ENCODE measurements at regions not wholly inside any gene's neighbourhood (a gene's known extent, or its start where the extent isn't known, plus 50 kb on each side); places are given as distances from the start of the nearest gene placed in this dataset.

GRCh38 chr4:60194214-60194613 lies 1005.9 kb upstream of the ADGRL3 start:
- H3K4me3 ChIP-seq = no peak overlapping the region
- H3K4me1 ChIP-seq (replicated peaks) = no peaks in the 10 kb centered on the region
- H3K27ac ChIP-seq = no peak overlapping the region
- DNase-seq (ENCODE audit: low read depth in 1 of 2, low spot score in 2 of 2) = no peak
- H3K27me3 ChIP-seq (replicated peaks) = no peaks in the 10 kb centered on the region
- no peaks in the 10 kb centered on the region for H3K36me3 ChIP-seq
- no peaks in the 10 kb centered on the region; the same call in 1 of the 2 replicates for H3K9me3 ChIP-seq (replicated peaks)

- Histone ChIP-seq H3K36me3 (no peaks in the 10 kb centered on the region), H3K4me1 (replicated peaks) (no peaks in the 10 kb centered on the region), H3K27ac (no peak overlapping the region), H3K27me3 (replicated peaks) (no peaks in the 10 kb centered on the region), H3K4me3 (no peak overlapping the region), H3K9me3 (replicated peaks) (no peaks in the 10 kb centered on the region; the same call in 1 of the 2 replicates)
- DNase-seq (ENCODE audit: low read depth in 1 of 2, low spot score in 2 of 2) = no peak
These were observed 1004.9 kb upstream of the ADGRL3 start for GRCh38 chr4:60195256-60195655.

- DNase-seq (ENCODE audit: low read depth in 1 of 2, low spot score in 2 of 2) = peak; percentile 35 to 46
- no peaks in the 10 kb centered on the region; the same call in 1 of the 2 replicates for H3K9me3 ChIP-seq (replicated peaks)
- no peaks in the 10 kb centered on the region for H3K27me3 ChIP-seq (replicated peaks)
- H3K4me1 ChIP-seq (replicated peaks) = no peaks in the 10 kb centered on the region
- no peak overlapping the region for H3K27ac ChIP-seq
- no peaks in the 10 kb centered on the region for H3K36me3 ChIP-seq
- no peak overlapping the region for H3K4me3 ChIP-seq
These were observed 999.0 kb upstream of the ADGRL3 start for GRCh38 chr4:60201052-60201673.

- Histone ChIP-seq H3K27ac (no peak overlapping the region), H3K9me3 (replicated peaks) (no peaks in the 10 kb centered on the region), H3K4me3 (no peak overlapping the region), H3K27me3 (replicated peaks) (no peaks in the 10 kb centered on the region), H3K36me3 (no peaks in the 10 kb centered on the region), H3K4me1 (replicated peaks) (no peaks in the 10 kb centered on the region)
- no peak for DNase-seq (ENCODE audit: low read depth in 1 of 2, low spot score in 2 of 2)
These were observed 990.5 kb upstream of the ADGRL3 start for GRCh38 chr4:60209588-60209987.

- no peaks in the 10 kb centered on the region for H3K27me3 ChIP-seq (replicated peaks)
- H3K4me3 ChIP-seq = no peak overlapping the region
- DNase-seq (ENCODE audit: low read depth in 1 of 2, low spot score in 2 of 2) = no peak
- H3K36me3 ChIP-seq = no peaks in the 10 kb centered on the region
- no peaks in the 10 kb centered on the region for H3K9me3 ChIP-seq (replicated peaks)
- H3K27ac ChIP-seq = no peak overlapping the region
- no peaks in the 10 kb centered on the region for H3K4me1 ChIP-seq (replicated peaks)
These were observed 984.2 kb upstream of the ADGRL3 start for GRCh38 chr4:60215906-60216305.

GRCh38 chr4:60216752-60217151 lies 983.4 kb upstream of the ADGRL3 start:
- Histone ChIP-seq H3K27me3 (replicated peaks) (no peaks in the 10 kb centered on the region), H3K9me3 (replicated peaks) (no peaks in the 10 kb centered on the region), H3K27ac (no peak overlapping the region), H3K36me3 (no peaks in the 10 kb centered on the region), H3K4me3 (no peak overlapping the region), H3K4me1 (replicated peaks) (no peaks in the 10 kb centered on the region)
- DNase-seq (ENCODE audit: low read depth in 1 of 2, low spot score in 2 of 2) = no peak

GRCh38 chr4:60221866-60222265 lies 978.3 kb upstream of the ADGRL3 start:
- H3K4me3 ChIP-seq = no peak overlapping the region
- H3K36me3 ChIP-seq = no peaks in the 10 kb centered on the region
- no peak overlapping the region for H3K27ac ChIP-seq
- no peak for DNase-seq (ENCODE audit: low read depth in 1 of 2, low spot score in 2 of 2)
- no peaks in the 10 kb centered on the region for H3K4me1 ChIP-seq (replicated peaks)
- no peaks in the 10 kb centered on the region for H3K27me3 ChIP-seq (replicated peaks)
- no peaks in the 10 kb centered on the region for H3K9me3 ChIP-seq (replicated peaks)

- H3K27ac ChIP-seq = no peak overlapping the region
- no peak for DNase-seq (ENCODE audit: low read depth in 1 of 2, low spot score in 2 of 2)
- H3K27me3 ChIP-seq (replicated peaks) = no peaks in the 10 kb centered on the region
- no peaks in the 10 kb centered on the region for H3K9me3 ChIP-seq (replicated peaks)
- no peaks in the 10 kb centered on the region for H3K4me1 ChIP-seq (replicated peaks)
- no peak overlapping the region for H3K4me3 ChIP-seq
- H3K36me3 ChIP-seq = no peaks in the 10 kb centered on the region
These were observed 976.8 kb upstream of the ADGRL3 start for GRCh38 chr4:60223208-60223923.

GRCh38 chr4:60241866-60242265 lies 958.3 kb upstream of the ADGRL3 start:
- Histone ChIP-seq H3K36me3 (no peaks in the 10 kb centered on the region), H3K9me3 (replicated peaks) (no peaks in the 10 kb centered on the region)
- no peak for DNase-seq (ENCODE audit: low read depth in 1 of 2, low spot score in 2 of 2)

GRCh38 chr4:60249784-60250183 lies 950.3 kb upstream of the ADGRL3 start:
- H3K27ac ChIP-seq = no peak overlapping the region
- H3K9me3 ChIP-seq (replicated peaks) = no peaks in the 10 kb centered on the region
- no peaks in the 10 kb centered on the region for H3K27me3 ChIP-seq (replicated peaks)
- H3K4me1 ChIP-seq (replicated peaks) = no peaks in the 10 kb centered on the region
- no peak for DNase-seq (ENCODE audit: low read depth in 1 of 2, low spot score in 2 of 2)
- no peaks in the 10 kb centered on the region for H3K36me3 ChIP-seq
- no peak overlapping the region for H3K4me3 ChIP-seq

More at GRCh38 chr4:60241866-60242265, 958.3 kb upstream of the ADGRL3 start:
- H3K4me3 ChIP-seq = no peak overlapping the region
- H3K27me3 ChIP-seq (replicated peaks) = no peaks in the 10 kb centered on the region
- no peak overlapping the region for H3K27ac ChIP-seq
- no peaks in the 10 kb centered on the region for H3K4me1 ChIP-seq (replicated peaks)

- Histone ChIP-seq H3K36me3 (no peaks in the 10 kb centered on the region), H3K27me3 (replicated peaks) (no peaks in the 10 kb centered on the region), H3K27ac (no peak overlapping the region), H3K4me1 (replicated peaks) (no peaks in the 10 kb centered on the region), H3K9me3 (replicated peaks) (no peaks in the 10 kb centered on the region), H3K4me3 (no peak overlapping the region)
- no peak for DNase-seq (ENCODE audit: low read depth in 1 of 2, low spot score in 2 of 2)
These were observed 949.5 kb upstream of the ADGRL3 start for GRCh38 chr4:60250657-60251056.

GRCh38 chr4:60259781-60260180 lies 940.3 kb upstream of the ADGRL3 start:
- Histone ChIP-seq H3K9me3 (replicated peaks) (no peaks in the 10 kb centered on the region), H3K36me3 (no peaks in the 10 kb centered on the region), H3K4me3 (no peak overlapping the region), H3K27ac (no peak overlapping the region), H3K27me3 (replicated peaks) (no peaks in the 10 kb centered on the region), H3K4me1 (replicated peaks) (no peaks in the 10 kb centered on the region)
- DNase-seq (ENCODE audit: low read depth in 1 of 2, low spot score in 2 of 2) = no peak

GRCh38 chr4:60266505-60266904 lies 933.6 kb upstream of the ADGRL3 start:
- DNase-seq (ENCODE audit: low read depth in 1 of 2, low spot score in 2 of 2) = no peak
- Histone ChIP-seq H3K27ac (no peak overlapping the region), H3K9me3 (replicated peaks) (no peaks in the 10 kb centered on the region), H3K4me1 (replicated peaks) (no peaks in the 10 kb centered on the region), H3K36me3 (no peaks in the 10 kb centered on the region), H3K4me3 (no peak overlapping the region), H3K27me3 (replicated peaks) (no peaks in the 10 kb centered on the region)

GRCh38 chr4:60296386-60296785 lies 903.7 kb upstream of the ADGRL3 start:
- no peak for DNase-seq (ENCODE audit: low read depth in 1 of 2, low spot score in 2 of 2)
- no peaks in the 10 kb centered on the region for H3K4me1 ChIP-seq (replicated peaks)
- no peak overlapping the region for H3K4me3 ChIP-seq
- no peak overlapping the region for H3K27ac ChIP-seq
- H3K27me3 ChIP-seq (replicated peaks) = no peaks in the 10 kb centered on the region
- no peaks in the 10 kb centered on the region for H3K36me3 ChIP-seq
- H3K9me3 ChIP-seq (replicated peaks) = no peaks in the 10 kb centered on the region
